K562 (cell line): ENCODE measurements at regions not wholly inside any gene's neighbourhood (a gene's known extent, or its start where the extent isn't known, plus 50 kb on each side); places are given as distances from the start of the nearest gene placed in this dataset.

Source experiments
- ATAC-seq: fragments of 200-7000 bp; cut with Tn5 transposase; 3 replicates; pipeline ENCODE4 v1.9.1; 2020; ENCODE audit warnings: moderate library complexity
- BruUV-seq: library from RNA; stranded (reverse); fragments of 400-500 nt; replicated peaks from 2 replicates; lab custom pipeline; 2021; lab: Mats Ljungman, UMichigan
- CTCF ChIA-PET: fragments of 300-600 bp; formaldehyde crosslinking; extraction: SDS; loops from one replicate; lab custom pipeline; 2021; ENCODE audit warnings: low intra/inter-chr PET ratio; lab: Yijun Ruan, JAX
- POLR2A ChIA-PET: fragments of 300-600, 350-650 bp; sonication (Branson Sonifier 250); formaldehyde crosslinking; extraction: SDS; loops from one replicate; lab custom pipeline; 2021; ENCODE audit warnings: antibody characterized with exemption, inconsistent platforms; lab: Yijun Ruan, JAX
- DNase-seq, 4 experiments: peaks; one replicate each; pipeline versions ENCODE4 v3.0.0 to v3.0.0-alpha.2; 2011 to 2018; ENCODE audit warnings: low spot score in 3 of 4, mixed read lengths in 3 of 4; ENCODE audit errors: extremely low read depth in 1 of 4
- FAIRE-seq: peaks from 2 replicates; lab custom pipeline; 2011; peaks lifted over from hg19 to GRCh38; lab: Jason Lieb, UNC
- H2AFZ ChIP-seq: 2 replicates; pipeline ENCODE4 v1.6.0; 2011; ENCODE audit warnings: low read depth, low read length, control low read depth, inconsistent platforms
- H3K27ac ChIP-seq: fragments of 200-600 bp; 3 replicates; pipeline ENCODE4 v1.8.0; 2011; ENCODE audit warnings: low read depth, mild to moderate bottlenecking, control low read depth, inconsistent platforms, low read length, moderate library complexity, mixed read lengths; ENCODE audit errors: extremely low read depth
- H3K27me3 ChIP-seq, 2 experiments: fragments of 300-600 bp in 1 of 2; 2 replicates in 1 of 2; 3 replicates in 1 of 2; pipeline versions ENCODE4 v1.6.0 to v1.8.0; 2011; ENCODE audit warnings: inconsistent platforms in 2 of 2, low read length in 2 of 2, mild to moderate bottlenecking in 1 of 2, mixed read lengths in 1 of 2, moderate library complexity in 1 of 2; ENCODE audit not compliant: control insufficient read depth in 2 of 2, insufficient read depth in 2 of 2
- H3K36me3 ChIP-seq: fragments of 300-600 bp; 3 replicates; pipeline ENCODE4 v1.8.0; 2011; ENCODE audit warnings: mild to moderate bottlenecking, low read length, inconsistent platforms; ENCODE audit not compliant: control insufficient read depth, insufficient read depth
- H3K4me1 ChIP-seq, 2 experiments: fragments of 200-600 bp in 1 of 2; replicated peaks in 1 of 2; 2 replicates in 1 of 2; 3 replicates in 1 of 2; pipeline versions ENCODE4 v1.5.1 to v1.8.0; 2011; ENCODE audit warnings: inconsistent platforms in 2 of 2, low read length in 2 of 2, mild to moderate bottlenecking in 1 of 2, mixed read lengths in 1 of 2, moderate library complexity in 1 of 2; ENCODE audit not compliant: control insufficient read depth in 2 of 2, insufficient read depth in 2 of 2
- H3K4me2 ChIP-seq: 2 replicates; pipeline ENCODE4 v1.6.1; 2011; ENCODE audit warnings: low read length, control low read depth, inconsistent platforms, mixed read lengths; ENCODE audit not compliant: insufficient read depth
- H3K4me3 ChIP-seq: fragments of 200-600 bp; sonication (generic), shearing (Covaris generic); 2 replicates; pipeline ENCODE4 v1.5.1; 2016; ENCODE audit warnings: control low read depth, inconsistent platforms
- H3K79me2 ChIP-seq: fragments of 200-600 bp; 3 replicates; pipeline ENCODE4 v1.8.0; 2011; ENCODE audit warnings: low read length, inconsistent platforms; ENCODE audit not compliant: control insufficient read depth, insufficient read depth
- H3K9ac ChIP-seq, 2 experiments: 2 replicates each; pipeline versions ENCODE4 v1.6.0 to v1.6.1; 2011; ENCODE audit warnings: low read depth in 2 of 2, low read length in 2 of 2, control low read depth in 1 of 2, inconsistent platforms in 1 of 2, mild to moderate bottlenecking in 1 of 2, mixed read lengths in 1 of 2; ENCODE audit not compliant: insufficient read depth in 1 of 2
- H3K9me1 ChIP-seq: one replicate; pipeline ENCODE4 v1.6.0; 2011; ENCODE audit warnings: inconsistent platforms, mild to moderate bottlenecking, low read length, moderate library complexity; ENCODE audit not compliant: control insufficient read depth, insufficient read depth
- H3K9me3 ChIP-seq: replicated peaks from 2 replicates; pipeline ENCODE4 v1.5.1; 2011; ENCODE audit warnings: low read depth, low read length, inconsistent platforms; ENCODE audit not compliant: control insufficient read depth, insufficient read depth
- H4K20me1 ChIP-seq: replicated peaks from 2 replicates; pipeline ENCODE4 v1.6.1; 2011; ENCODE audit warnings: low read length, inconsistent platforms, mixed read lengths; ENCODE audit not compliant: control insufficient read depth, insufficient read depth
- IRF2 ChIP-seq: sonication (generic); formaldehyde crosslinking; IDR thresholded peaks from 2 replicates; pipeline ENCODE4 v1.8.1; 2022; ENCODE audit warnings: mild to moderate bottlenecking, missing genetic modification reagents
- LEF1 ChIP-seq: fragments of 450-650 bp; IDR thresholded peaks from 2 replicates; pipeline ENCODE4 v1.6.1; 2016; ENCODE audit warnings: mild to moderate bottlenecking
- RFX1 ChIP-seq: fragments of 450-650 bp; IDR thresholded peaks from 2 replicates; pipeline ENCODE4 v1.6.1; 2016; ENCODE audit warnings: mild to moderate bottlenecking, moderate library complexity
- TGIF2 ChIP-seq: sonication (generic); formaldehyde crosslinking; IDR thresholded peaks from 2 replicates; pipeline ENCODE4 v1.8.1; 2022; ENCODE audit warnings: mild to moderate bottlenecking, missing genetic modification reagents, moderate library complexity
- ZBTB5 ChIP-seq: fragments of 450-650 bp; IDR thresholded peaks from 2 replicates; pipeline ENCODE4 v1.6.1; 2017; ENCODE audit warnings: antibody characterized with exemption
- ZNF165 ChIP-seq: fragments of 250-450 bp; sonication (Bioruptor Pico); IDR thresholded peaks from 2 replicates; pipeline ENCODE4 v1.4.0; 2020; ENCODE audit warnings: borderline replicate concordance
- WGBS: fragments of 100-300 bp; shearing (Covaris generic); methylation state at CpG from one replicate; pipeline ENCODE4 v1.1.6; 2016; ENCODE audit warnings: low coverage, mixed read lengths; ENCODE audit not compliant: insufficient coverage; ENCODE audit errors: missing lambda C conversion rate; 5-methylcytosine and 5-hydroxymethylcytosine counted together
- in situ Hi-C: fragments of 300-500 bp; cut with MboI; formaldehyde crosslinking; loops from 4 replicates; pipeline ENCODE4 v1.15.0; 2018; ENCODE audit warnings: inconsistent platforms, mixed read lengths
- intact Hi-C: fragments of 100-400 bp; cut with micrococcal nuclease; formaldehyde crosslinking; loops from 2 replicates; pipeline ENCODE4 v1.14.2; 2022

DNA sequence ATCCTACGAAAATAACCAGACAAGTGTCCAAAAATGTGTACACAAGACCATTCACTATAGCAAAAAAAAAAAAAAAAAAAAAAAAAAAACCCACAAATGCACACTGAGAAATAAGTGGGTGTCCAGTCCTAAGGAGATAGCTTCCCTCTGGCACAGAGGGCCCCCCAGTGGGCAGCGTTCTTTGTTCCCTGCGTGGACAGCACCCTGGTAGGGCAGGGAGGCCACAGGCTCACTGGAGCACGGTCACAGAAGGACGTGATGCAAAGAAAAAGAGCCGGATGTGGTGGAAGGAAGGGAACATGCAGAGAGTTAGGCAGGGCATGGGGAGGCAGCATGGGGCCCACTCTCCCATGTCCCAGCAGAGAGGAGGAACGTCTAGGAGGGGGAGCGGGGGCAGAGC is 210.7 kb upstream of the NSMCE3 start:
- WGBS = 0% methylated on average over 8 of the region's 8 CpGs
- H3K27me3 ChIP-seq = peaks cover 8 to 17% of the 10 kb centered on the region in 2 experiments; a peak in 4 of 5 replicates
- no peak overlapping the region for H3K4me3 ChIP-seq
- H3K9ac ChIP-seq = no peak overlapping the region
- H3K36me3 ChIP-seq = no peaks in the 10 kb centered on the region
- ChIA-PET POLR2A (no interaction called here), CTCF (no interaction called here)
- no peak for ATAC-seq
- DNase-seq = no peak
- H3K27ac ChIP-seq = no peak overlapping the region
- in situ Hi-C loops = no loop called here
- no peak for TF ChIP-seq ZBTB5
- no peak for TF ChIP-seq IRF2 (CRISPR knock-in tag)
- TF ChIP-seq ZNF165 (CRISPR knock-in tag) = no peak
- TF ChIP-seq TGIF2 = no peak
- intact Hi-C loops = no loop called here
- no peaks in the 10 kb centered on the region for H3K79me2 ChIP-seq
- no peak overlapping the region for H3K4me2 ChIP-seq
- no peaks in the 10 kb centered on the region for H3K4me1 ChIP-seq
- H4K20me1 ChIP-seq = no peaks in the 10 kb centered on the region
- FAIRE-seq = no peak
- no peaks in the 10 kb centered on the region for H3K9me1 ChIP-seq
- no peaks in the 10 kb centered on the region for H3K9me3 ChIP-seq
- no TSS peak for BruUV-seq
- no peak overlapping the region for H2AFZ ChIP-seq

GRCh38 chr15:29477256-29477655 is 207.6 kb upstream of the NSMCE3 start:
- no peak for ATAC-seq
- no peak for FAIRE-seq
- H3K4me1 ChIP-seq = no peaks in the 10 kb centered on the region
- in situ Hi-C loops = no loop called here
- no TSS peak for BruUV-seq
- CTCF ChIA-PET = no interaction called here
- no peak overlapping the region for H3K4me3 ChIP-seq
- DNase-seq = no peak
- no peak overlapping the region for H2AFZ ChIP-seq
- no peak overlapping the region for H3K4me2 ChIP-seq
- no peaks in the 10 kb centered on the region for H3K36me3 ChIP-seq
- WGBS = 3% methylated on average over 2 of the region's 2 CpGs
- no peaks in the 10 kb centered on the region for H3K9me3 ChIP-seq
- no peaks in the 10 kb centered on the region for H3K79me2 ChIP-seq
- H3K9ac ChIP-seq = no peak overlapping the region
- peaks cover 20 to 35% of the 10 kb centered on the region in 2 experiments; a peak in 4 of 5 replicates for H3K27me3 ChIP-seq
- no peaks in the 10 kb centered on the region for H3K9me1 ChIP-seq
- TF ChIP-seq RFX1 (peak; percentile 15; the same call in 1 of the 2 replicates), LEF1 (no peak)
- H4K20me1 ChIP-seq = no peaks in the 10 kb centered on the region
- POLR2A ChIA-PET = no interaction called here
- intact Hi-C loops = no loop called here
- no peak overlapping the region for H3K27ac ChIP-seq
